GM23338 (cell line): ENCODE measurements at regions not wholly inside any gene's neighbourhood (a gene's known extent, or its start where the extent isn't known, plus 50 kb on each side); places are given as distances from the start of the nearest gene placed in this dataset.

Source experiments
- EZH2 ChIP-seq: fragments of 200-600 bp; sonication (generic); IDR thresholded peaks from one replicate; pipeline ENCODE4 v1.8.0; 2017; ENCODE audit warnings: antibody characterized with exemption, mild to moderate bottlenecking, low read depth; ENCODE audit not compliant: unreplicated experiment
- JUNB ChIP-seq: IDR thresholded peaks from one replicate; pipeline ENCODE4 v1.6.1; 2016; ENCODE audit warnings: antibody characterized with exemption; ENCODE audit not compliant: unreplicated experiment
- POLR2AphosphoS5 ChIP-seq: IDR thresholded peaks from 2 replicates; pipeline ENCODE4 v1.6.1; 2016; ENCODE audit warnings: antibody characterized with exemption, low read depth
- TF ChIP-seq, protein P1 (sequence below), 2 experiments: fragments of 200-600 bp in 1 of 2; sonication (generic) in 1 of 2; conservative IDR thresholded peaks; 2 replicates each; pipeline versions ENCODE4 v1.5.1 to v1.6.1; 2016 to 2017; ENCODE audit warnings: antibody characterized with exemption in 2 of 2, low read depth in 2 of 2, mild to moderate bottlenecking in 2 of 2, moderate library complexity in 1 of 2

DNA sequence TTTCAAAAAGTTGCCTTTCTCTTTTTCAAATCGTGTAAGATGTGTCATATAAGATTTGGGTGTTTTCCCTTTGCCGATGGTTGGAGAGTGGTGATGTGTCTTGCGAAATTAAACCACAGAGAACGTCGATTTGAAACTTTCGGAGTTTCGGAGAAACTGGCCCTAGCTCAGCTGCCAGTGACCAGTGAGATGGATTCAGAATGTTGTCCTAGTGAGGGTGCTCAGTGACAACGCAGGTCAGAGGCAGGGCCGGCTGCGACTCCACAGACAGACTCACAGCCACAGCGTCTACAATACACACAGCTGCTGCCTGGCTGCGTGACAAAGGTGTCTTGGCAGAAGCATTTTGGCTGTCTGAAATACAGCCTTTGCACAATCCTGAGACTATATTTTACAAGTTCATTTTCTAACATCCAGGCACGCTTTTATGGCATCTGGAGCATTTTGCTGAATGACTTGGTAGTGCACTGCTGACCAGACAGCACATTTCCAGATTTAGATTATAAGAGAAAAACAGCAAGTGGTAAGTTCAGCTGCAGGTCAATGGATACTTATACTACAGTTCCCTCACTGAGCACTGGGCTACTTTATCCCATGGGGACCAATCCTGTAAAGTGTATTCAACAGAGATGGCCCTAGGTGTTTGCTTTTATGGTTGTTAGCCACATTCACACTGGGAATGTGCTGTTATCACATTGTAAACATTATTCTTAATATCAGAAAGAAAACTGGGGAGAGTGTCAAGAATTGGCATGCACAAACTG is 207.5 kb downstream of the KCNRG start:
- TF ChIP-seq EZH2 (no peak), JUNB (no peak), POLR2AphosphoS5 (no peak)
- TF ChIP-seq, protein P1, sequence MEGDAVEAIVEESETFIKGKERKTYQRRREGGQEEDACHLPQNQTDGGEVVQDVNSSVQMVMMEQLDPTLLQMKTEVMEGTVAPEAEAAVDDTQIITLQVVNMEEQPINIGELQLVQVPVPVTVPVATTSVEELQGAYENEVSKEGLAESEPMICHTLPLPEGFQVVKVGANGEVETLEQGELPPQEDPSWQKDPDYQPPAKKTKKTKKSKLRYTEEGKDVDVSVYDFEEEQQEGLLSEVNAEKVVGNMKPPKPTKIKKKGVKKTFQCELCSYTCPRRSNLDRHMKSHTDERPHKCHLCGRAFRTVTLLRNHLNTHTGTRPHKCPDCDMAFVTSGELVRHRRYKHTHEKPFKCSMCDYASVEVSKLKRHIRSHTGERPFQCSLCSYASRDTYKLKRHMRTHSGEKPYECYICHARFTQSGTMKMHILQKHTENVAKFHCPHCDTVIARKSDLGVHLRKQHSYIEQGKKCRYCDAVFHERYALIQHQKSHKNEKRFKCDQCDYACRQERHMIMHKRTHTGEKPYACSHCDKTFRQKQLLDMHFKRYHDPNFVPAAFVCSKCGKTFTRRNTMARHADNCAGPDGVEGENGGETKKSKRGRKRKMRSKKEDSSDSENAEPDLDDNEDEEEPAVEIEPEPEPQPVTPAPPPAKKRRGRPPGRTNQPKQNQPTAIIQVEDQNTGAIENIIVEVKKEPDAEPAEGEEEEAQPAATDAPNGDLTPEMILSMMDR (conservative IDR thresholded peaks at IDR 0.05; ENCODE audit: low read depth in 2 of 2) = no peak
